CD4-positive, alpha-beta memory T cell (primary cell): ENCODE measurements at regions not wholly inside any gene's neighbourhood (a gene's known extent, or its start where the extent isn't known, plus 50 kb on each side); places are given as distances from the start of the nearest gene placed in this dataset.

ENCODE experiments used
- CTCF ChIA-PET: fragments of 350-600 bp; sonication (Branson Sonifier 250); formaldehyde crosslinking; loops from one replicate; lab custom pipeline; 2021; ENCODE audit warnings: inconsistent platforms; ENCODE audit not compliant: partially characterized antibody; lab: Charles Lee
- POLR2A ChIA-PET: fragments of 350-600 bp; sonication (Branson Sonifier 250); formaldehyde crosslinking; loops from one replicate; lab custom pipeline; 2021; ENCODE audit not compliant: partially characterized antibody; lab: Charles Lee
- DNase-seq, 5 donors: peaks; one replicate each; pipeline versions ENCODE4 v3.0.0 to v3.0.0-alpha.2; 2020 to 2022; ENCODE audit warnings: mixed read lengths in 1 of 5
- H3K27ac ChIP-seq: one replicate; pipeline ENCODE4 v1.7.0; 2013; ENCODE audit warnings: low read depth, low read length
- H3K27me3 ChIP-seq: 2 replicates; pipeline ENCODE4 v1.7.0; 2013; ENCODE audit warnings: mild to moderate bottlenecking, low read length, moderate library complexity; ENCODE audit not compliant: insufficient read depth
- H3K36me3 ChIP-seq: 2 replicates; pipeline ENCODE4 v1.7.0; 2013; ENCODE audit warnings: mild to moderate bottlenecking, low read length, moderate library complexity; ENCODE audit not compliant: insufficient read depth
- H3K4me1 ChIP-seq: 2 replicates; pipeline ENCODE4 v1.7.0; 2013; ENCODE audit warnings: mild to moderate bottlenecking, low read length, moderate library complexity; ENCODE audit not compliant: insufficient read depth
- H3K4me3 ChIP-seq, 2 donors: one replicate each; pipeline ENCODE4 v1.7.0; 2013; ENCODE audit warnings: low read length in 2 of 2, mild to moderate bottlenecking in 1 of 2
- H3K9me3 ChIP-seq, 2 donors: one replicate each; pipeline ENCODE4 v1.7.0; 2013; ENCODE audit warnings: low read length in 2 of 2, control low read depth in 1 of 2; ENCODE audit not compliant: control insufficient read depth in 1 of 2
- H3K27ac Mint-ChIP-seq, 7 donors: one replicate each; pipeline ENCODE4 v1.8.0; 2020 to 2021; ENCODE audit warnings: mixed read lengths in 7 of 7, mild to moderate bottlenecking in 6 of 7, inconsistent platforms in 3 of 7, moderate library complexity in 3 of 7
- H3K27me3 Mint-ChIP-seq, 2 donors: one replicate each; pipeline ENCODE4 v1.8.0; 2020 to 2021; ENCODE audit warnings: mixed read lengths in 2 of 2
- H3K36me3 Mint-ChIP-seq, 2 donors: one replicate each; pipeline ENCODE4 v1.8.0; 2020 to 2021; ENCODE audit warnings: mixed read lengths in 2 of 2, inconsistent platforms in 1 of 2, mild to moderate bottlenecking in 1 of 2
- H3K4me1 Mint-ChIP-seq, 4 donors: one replicate each; pipeline ENCODE4 v1.8.0; 2020 to 2021; ENCODE audit warnings: mixed read lengths in 4 of 4, mild to moderate bottlenecking in 1 of 4
- H3K4me3 Mint-ChIP-seq, 8 donors: one replicate each; pipeline ENCODE4 v1.8.0; 2020 to 2021; ENCODE audit warnings: mixed read lengths in 8 of 8, mild to moderate bottlenecking in 7 of 8, moderate library complexity in 6 of 8, inconsistent platforms in 3 of 8
- H3K9me3 Mint-ChIP-seq, 8 donors: one replicate each; pipeline ENCODE4 v1.8.0; 2020 to 2021; ENCODE audit warnings: mixed read lengths in 8 of 8, mild to moderate bottlenecking in 5 of 8, inconsistent platforms in 3 of 8, moderate library complexity in 1 of 8
- intact Hi-C: fragments of 100-400 bp; cut with micrococcal nuclease; formaldehyde crosslinking; loops from one replicate; pipeline ENCODE4 v1.15.1; 2023

- Histone ChIP-seq H3K27me3 (no peaks in the 10 kb centered on the region), H3K4me1 (no peaks in the 10 kb centered on the region), H3K9me3 (no peaks in the 10 kb centered on the region), H3K36me3 (no peaks in the 10 kb centered on the region), H3K27ac (no peak overlapping the region), H3K4me3 (no peak overlapping the region)
- POLR2A ChIA-PET, result no interaction called here
- Mint-ChIP-seq H3K27ac (no peak overlapping the region), H3K27me3 (no peaks in the 10 kb centered on the region), H3K9me3 (peaks cover 3 to 11% (median 4%) of the 10 kb centered on the region in 8 donors), H3K4me1 (no peaks in the 10 kb centered on the region), H3K36me3 (no peaks in the 10 kb centered on the region), H3K4me3 (no peak overlapping the region)
- DNase-seq, result no peak
- intact Hi-C loops, result no loop called here
- CTCF ChIA-PET, result no interaction called here
Measured at GRCh38 chr5:3364433-3364832, 231.2 kb upstream of the IRX1 start.

- Histone ChIP-seq H3K36me3 (no peaks in the 10 kb centered on the region), H3K4me1 (no peaks in the 10 kb centered on the region), H3K9me3 (no peaks in the 10 kb centered on the region), H3K4me3 (no peak overlapping the region), H3K27me3 (no peaks in the 10 kb centered on the region), H3K27ac (no peak overlapping the region)
- Mint-ChIP-seq H3K27me3 (no peaks in the 10 kb centered on the region), H3K9me3 (peaks cover 0 to 10% (median 3%) of the 10 kb centered on the region in 8 donors), H3K4me3 (no peak overlapping the region), H3K27ac (no peak overlapping the region), H3K4me1 (no peaks in the 10 kb centered on the region), H3K36me3 (no peaks in the 10 kb centered on the region)
- ChIA-PET CTCF (no interaction called here), POLR2A (no interaction called here)
- intact Hi-C loops, result no loop called here
- DNase-seq, result no peak
Measured at GRCh38 chr5:3362606-3362910, 233.1 kb upstream of the IRX1 start.

- intact Hi-C loops, result no loop called here
- Histone ChIP-seq H3K27me3 (no peaks in the 10 kb centered on the region), H3K36me3 (no peaks in the 10 kb centered on the region), H3K27ac (no peak overlapping the region), H3K4me1 (no peaks in the 10 kb centered on the region), H3K4me3 (no peak overlapping the region), H3K9me3 (no peaks in the 10 kb centered on the region)
- H3K36me3 Mint-ChIP-seq, result no peaks in the 10 kb centered on the region
- DNase-seq, result no peak
- H3K27ac Mint-ChIP-seq, result no peak overlapping the region
- H3K4me1 Mint-ChIP-seq, result no peaks in the 10 kb centered on the region
- peaks cover 0 to 10% (median 3%) of the 10 kb centered on the region in 8 donors for H3K9me3 Mint-ChIP-seq
- no peak overlapping the region for H3K4me3 Mint-ChIP-seq
- no peaks in the 10 kb centered on the region for H3K27me3 Mint-ChIP-seq
- CTCF ChIA-PET, result no interaction called here
- POLR2A ChIA-PET, result no interaction called here
Measured at GRCh38 chr5:3361811-3362605, 233.6 kb upstream of the IRX1 start.

- H3K4me3 ChIP-seq, result no peak overlapping the region
- ChIA-PET POLR2A (no interaction called here), CTCF (no interaction called here)
- H3K27me3 ChIP-seq, result no peaks in the 10 kb centered on the region
- intact Hi-C loops, result no loop called here
- Mint-ChIP-seq H3K4me3 (no peak overlapping the region), H3K27ac (no peak overlapping the region), H3K27me3 (no peaks in the 10 kb centered on the region), H3K4me1 (no peaks in the 10 kb centered on the region), H3K9me3 (peaks cover 0 to 10% (median 2%) of the 10 kb centered on the region in 8 donors), H3K36me3 (no peaks in the 10 kb centered on the region)
- no peak overlapping the region for H3K27ac ChIP-seq
- no peak for DNase-seq
- no peaks in the 10 kb centered on the region for H3K36me3 ChIP-seq
- no peaks in the 10 kb centered on the region for H3K4me1 ChIP-seq
- no peaks in the 10 kb centered on the region for H3K9me3 ChIP-seq
Measured at GRCh38 chr5:3359642-3360041, 236.0 kb upstream of the IRX1 start.

- Histone ChIP-seq H3K9me3 (no peaks in the 10 kb centered on the region), H3K27me3 (no peaks in the 10 kb centered on the region)
- no peak overlapping the region for H3K4me3 Mint-ChIP-seq
Measured at GRCh38 chr5:3357291-3357690, 238.3 kb upstream of the IRX1 start.

GRCh38 chr5:3356016-3356415, 239.6 kb upstream of the IRX1 start:
- Histone ChIP-seq H3K27me3 (no peaks in the 10 kb centered on the region), H3K4me3 (no peak overlapping the region), H3K4me1 (no peaks in the 10 kb centered on the region), H3K36me3 (no peaks in the 10 kb centered on the region), H3K9me3 (no peaks in the 10 kb centered on the region), H3K27ac (no peak overlapping the region)
- POLR2A ChIA-PET, result no interaction called here
- Mint-ChIP-seq H3K9me3 (peaks cover 0 to 11% (median 3%) of the 10 kb centered on the region in 8 donors), H3K36me3 (no peaks in the 10 kb centered on the region), H3K4me1 (no peaks in the 10 kb centered on the region), H3K4me3 (no peak overlapping the region), H3K27ac (no peak overlapping the region), H3K27me3 (no peaks in the 10 kb centered on the region)
- CTCF ChIA-PET, result no interaction called here
- intact Hi-C loops, result no loop called here
- no peak for DNase-seq

More at GRCh38 chr5:3357291-3357690, 238.3 kb upstream of the IRX1 start:
- Histone ChIP-seq H3K27ac (no peak overlapping the region), H3K4me3 (no peak overlapping the region), H3K4me1 (no peaks in the 10 kb centered on the region), H3K36me3 (no peaks in the 10 kb centered on the region)
- CTCF ChIA-PET, result no interaction called here
- no peak overlapping the region for H3K27ac Mint-ChIP-seq
- H3K36me3 Mint-ChIP-seq, result no peaks in the 10 kb centered on the region
- no peaks in the 10 kb centered on the region for H3K27me3 Mint-ChIP-seq
- DNase-seq, result no peak
- intact Hi-C loops, result no loop called here
- H3K4me1 Mint-ChIP-seq, result no peaks in the 10 kb centered on the region
- POLR2A ChIA-PET, result no interaction called here
- peaks cover 0 to 11% (median 4%) of the 10 kb centered on the region in 8 donors for H3K9me3 Mint-ChIP-seq

GRCh38 chr5:3355126-3355525, 240.5 kb upstream of the IRX1 start:
- Mint-ChIP-seq H3K36me3 (no peaks in the 10 kb centered on the region), H3K27me3 (no peaks in the 10 kb centered on the region), H3K9me3 (peaks cover 0 to 8% (median 4%) of the 10 kb centered on the region in 8 donors), H3K4me1 (no peaks in the 10 kb centered on the region), H3K27ac (no peak overlapping the region), H3K4me3 (no peak overlapping the region)
- CTCF ChIA-PET, result no interaction called here
- H3K9me3 ChIP-seq, result no peaks in the 10 kb centered on the region
- intact Hi-C loops, result no loop called here
- POLR2A ChIA-PET, result no interaction called here
- H3K27ac ChIP-seq, result no peak overlapping the region
- no peak overlapping the region for H3K4me3 ChIP-seq
- no peak for DNase-seq
- H3K4me1 ChIP-seq, result no peaks in the 10 kb centered on the region
- no peaks in the 10 kb centered on the region for H3K27me3 ChIP-seq
- no peaks in the 10 kb centered on the region for H3K36me3 ChIP-seq
